ENCODE measurements at regions not wholly inside any gene's neighbourhood (a gene's known extent, or its start where the extent isn't known, plus 50 kb on each side); places are given as distances from the start of the nearest gene placed in this dataset.

- no peak for ATAC-seq
- TF ChIP-seq, protein P1, sequence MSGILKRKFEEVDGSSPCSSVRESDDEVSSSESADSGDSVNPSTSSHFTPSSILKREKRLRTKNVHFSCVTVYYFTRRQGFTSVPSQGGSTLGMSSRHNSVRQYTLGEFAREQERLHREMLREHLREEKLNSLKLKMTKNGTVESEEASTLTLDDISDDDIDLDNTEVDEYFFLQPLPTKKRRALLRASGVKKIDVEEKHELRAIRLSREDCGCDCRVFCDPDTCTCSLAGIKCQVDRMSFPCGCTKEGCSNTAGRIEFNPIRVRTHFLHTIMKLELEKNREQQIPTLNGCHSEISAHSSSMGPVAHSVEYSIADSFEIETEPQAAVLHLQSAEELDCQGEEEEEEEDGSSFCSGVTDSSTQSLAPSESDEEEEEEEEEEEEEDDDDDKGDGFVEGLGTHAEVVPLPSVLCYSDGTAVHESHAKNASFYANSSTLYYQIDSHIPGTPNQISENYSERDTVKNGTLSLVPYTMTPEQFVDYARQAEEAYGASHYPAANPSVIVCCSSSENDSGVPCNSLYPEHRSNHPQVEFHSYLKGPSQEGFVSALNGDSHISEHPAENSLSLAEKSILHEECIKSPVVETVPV (CRISPR knock-in tag; IDR thresholded peaks at IDR 0.05): no peak
- TF ChIP-seq ZC3H10 (CRISPR knock-in tag; IDR thresholded peaks at IDR 0.05): no peak
- TF ChIP-seq OSR1 (CRISPR knock-in tag; IDR thresholded peaks at IDR 0.05): no peak
- no peak for TF ChIP-seq ZNF8 (CRISPR knock-in tag; IDR thresholded peaks at IDR 0.05)
- TF ChIP-seq ZFP30 (CRISPR knock-in tag; IDR thresholded peaks at IDR 0.05): no peak
- no peak for TF ChIP-seq CREB5 (CRISPR knock-in tag; IDR thresholded peaks at IDR 0.05; ENCODE audit: low read depth)
- TF ChIP-seq ZNF565 (CRISPR knock-in tag; conservative IDR thresholded peaks at IDR 0.05; ENCODE audit: low read depth): no peak
- no peak for TF ChIP-seq ZNF70 (CRISPR knock-in tag; IDR thresholded peaks at IDR 0.05)
- TF ChIP-seq ARNTL (CRISPR knock-in tag; IDR thresholded peaks at IDR 0.05; ENCODE audit: borderline replicate concordance, low read depth): no peak
- TF ChIP-seq ISL1 (CRISPR knock-in tag; IDR thresholded peaks at IDR 0.05): no peak
- TF ChIP-seq ESRRG (CRISPR knock-in tag; IDR thresholded peaks at IDR 0.05): no peak
- TF ChIP-seq ZFP3 (CRISPR knock-in tag; IDR thresholded peaks at IDR 0.05): no peak
- no peak for TF ChIP-seq TSHZ2 (CRISPR knock-in tag; IDR thresholded peaks at IDR 0.05)
- no peak for TF ChIP-seq PPARA (CRISPR knock-in tag; IDR thresholded peaks at IDR 0.05; ENCODE audit: borderline replicate concordance)
- TF ChIP-seq BACH2 (CRISPR knock-in tag; IDR thresholded peaks at IDR 0.05; ENCODE audit: borderline replicate concordance): no peak
- TF ChIP-seq, protein P2, sequence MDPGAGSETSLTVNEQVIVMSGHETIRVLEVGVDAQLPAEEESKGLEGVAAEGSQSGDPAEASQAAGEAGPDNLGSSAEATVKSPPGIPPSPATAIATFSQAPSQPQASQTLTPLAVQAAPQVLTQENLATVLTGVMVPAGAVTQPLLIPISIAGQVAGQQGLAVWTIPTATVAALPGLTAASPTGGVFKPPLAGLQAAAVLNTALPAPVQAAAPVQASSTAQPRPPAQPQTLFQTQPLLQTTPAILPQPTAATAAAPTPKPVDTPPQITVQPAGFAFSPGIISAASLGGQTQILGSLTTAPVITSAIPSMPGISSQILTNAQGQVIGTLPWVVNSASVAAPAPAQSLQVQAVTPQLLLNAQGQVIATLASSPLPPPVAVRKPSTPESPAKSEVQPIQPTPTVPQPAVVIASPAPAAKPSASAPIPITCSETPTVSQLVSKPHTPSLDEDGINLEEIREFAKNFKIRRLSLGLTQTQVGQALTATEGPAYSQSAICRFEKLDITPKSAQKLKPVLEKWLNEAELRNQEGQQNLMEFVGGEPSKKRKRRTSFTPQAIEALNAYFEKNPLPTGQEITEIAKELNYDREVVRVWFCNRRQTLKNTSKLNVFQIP (CRISPR knock-in tag; IDR thresholded peaks at IDR 0.05; ENCODE audit: borderline replicate concordance, low read depth): no peak
- no peak for TF ChIP-seq GLIS3 (CRISPR knock-in tag; IDR thresholded peaks at IDR 0.05)
- no peak for TF ChIP-seq PATZ1 (CRISPR knock-in tag; IDR thresholded peaks at IDR 0.05; ENCODE audit: borderline replicate concordance)
- no peak for TF ChIP-seq TOX (CRISPR knock-in tag; IDR thresholded peaks at IDR 0.05; ENCODE audit: borderline replicate concordance)
Observed at GRCh38 chr10:52696232-52696631, 76.4 kb downstream of the MBL2 start.

DNA sequence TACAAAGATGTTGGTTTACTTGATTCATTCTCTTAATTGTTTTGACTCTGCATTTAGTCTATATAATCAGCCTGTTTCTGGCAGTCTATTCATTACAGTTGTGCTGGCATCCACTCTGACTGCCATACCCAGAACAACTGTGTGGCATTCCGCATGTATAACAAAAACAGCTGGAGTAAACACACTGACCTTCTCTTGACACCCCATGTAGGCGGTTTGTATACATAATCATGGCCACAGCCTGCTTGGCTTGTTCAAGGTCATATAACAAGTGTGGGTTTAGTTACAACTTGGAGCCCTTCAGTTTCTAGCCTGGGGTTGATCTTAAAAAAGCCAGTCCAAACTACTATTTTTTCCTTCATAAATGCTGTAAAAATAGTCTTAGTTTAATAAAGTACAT is 70.9 kb downstream of the MBL2 start:
- TF ChIP-seq PPARA (CRISPR knock-in tag; IDR thresholded peaks at IDR 0.05; ENCODE audit: borderline replicate concordance) (no peak), ZFP30 (CRISPR knock-in tag; IDR thresholded peaks at IDR 0.05) (no peak), TOX (CRISPR knock-in tag; IDR thresholded peaks at IDR 0.05; ENCODE audit: borderline replicate concordance) (no peak), ZNF70 (CRISPR knock-in tag; IDR thresholded peaks at IDR 0.05) (no peak), ISL1 (CRISPR knock-in tag; IDR thresholded peaks at IDR 0.05) (no peak)
- ATAC-seq: no peak

DNA sequence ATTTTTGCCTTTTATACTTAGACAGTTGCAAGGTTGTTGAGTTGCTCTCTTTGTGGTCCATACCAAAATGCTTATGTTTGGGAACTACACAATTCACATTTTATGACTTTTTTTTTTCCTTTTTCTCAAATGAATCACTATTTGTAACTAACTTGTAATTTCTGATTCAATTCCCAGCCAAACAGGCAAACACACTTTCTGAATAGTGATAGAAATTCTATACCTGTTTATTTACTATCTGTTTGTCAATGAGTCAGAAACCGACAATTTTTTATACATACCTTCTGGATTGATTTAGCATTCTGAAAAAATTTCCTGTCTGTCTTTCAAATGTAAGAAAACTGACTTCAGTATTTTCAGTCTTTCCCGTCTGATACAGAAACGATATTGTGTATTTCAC is 69.1 kb downstream of the MBL2 start:
- peak; percentile 48 for ATAC-seq
- TF ChIP-seq ZFP30 (CRISPR knock-in tag; IDR thresholded peaks at IDR 0.05) (no peak), CSDC2 (CRISPR knock-in tag; IDR thresholded peaks at IDR 0.05) (no peak), OSR1 (CRISPR knock-in tag; IDR thresholded peaks at IDR 0.05) (no peak), SNAI2 (CRISPR knock-in tag; IDR thresholded peaks at IDR 0.05) (no peak)
